Fibroblast of skin of abdomen (primary cell): ENCODE measurements at regions not wholly inside any gene's neighbourhood (a gene's known extent, or its start where the extent isn't known, plus 50 kb on each side); places are given as distances from the start of the nearest gene placed in this dataset.

Source experiments
- DNase-seq: peaks from one replicate; pipeline ENCODE4 v3.0.0-alpha.2; 2013

GRCh38 chr14:71583194-71583593 lies 349.0 kb upstream of the RGS6 start:
- DNase-seq, result peak; percentile 65

GRCh38 chr14:71583705-71584104 lies 348.5 kb upstream of the RGS6 start:
- DNase-seq, result no peak

- DNase-seq, result no peak
These were observed 346.9 kb upstream of the RGS6 start for GRCh38 chr14:71585361-71585760.

DNA sequence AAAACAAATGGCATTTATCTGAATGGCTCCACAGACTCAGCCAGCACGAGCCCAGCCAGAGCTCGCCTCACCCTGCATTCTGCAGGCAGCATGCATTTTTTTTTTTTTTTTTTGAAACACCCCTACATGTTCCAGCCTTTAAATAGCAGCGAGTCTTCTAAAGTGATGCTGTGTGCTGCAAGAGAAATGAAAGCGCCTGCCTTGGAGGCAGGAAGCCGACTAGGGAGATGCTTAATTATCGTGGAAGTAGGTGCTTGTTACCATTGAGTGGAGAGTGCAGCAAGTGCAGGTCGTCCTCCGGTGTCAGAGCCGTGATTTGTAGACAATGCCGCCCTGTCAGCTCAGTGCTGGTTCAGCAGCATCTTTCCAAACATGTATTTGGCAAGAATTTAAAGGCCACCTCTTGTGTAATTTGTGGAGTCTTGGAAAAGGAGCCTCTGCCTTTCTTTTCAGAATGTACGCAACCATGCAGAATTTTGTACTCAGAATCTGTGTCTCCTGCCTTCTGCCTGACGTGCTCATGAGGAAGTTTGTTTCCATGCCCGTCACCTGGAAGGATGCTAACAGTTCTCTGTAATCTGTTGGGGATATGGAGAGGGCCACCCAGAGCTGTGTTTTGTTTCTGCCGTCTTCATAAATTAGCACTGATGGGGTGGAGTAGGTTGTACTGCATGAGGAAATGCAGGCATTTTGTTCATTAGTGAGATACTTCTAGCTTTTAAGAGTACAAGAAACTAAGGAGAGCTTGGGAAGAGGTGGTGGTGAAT lies 345.9 kb upstream of the RGS6 start:
- DNase-seq, result peak; percentile 63

- DNase-seq, result peak; percentile 80
These were observed 344.2 kb upstream of the RGS6 start for GRCh38 chr14:71588028-71588427.

- no peak for DNase-seq
These were observed 343.5 kb upstream of the RGS6 start for GRCh38 chr14:71588576-71589215.

- no peak for DNase-seq
These were observed 342.6 kb upstream of the RGS6 start for GRCh38 chr14:71589609-71590008.

DNA sequence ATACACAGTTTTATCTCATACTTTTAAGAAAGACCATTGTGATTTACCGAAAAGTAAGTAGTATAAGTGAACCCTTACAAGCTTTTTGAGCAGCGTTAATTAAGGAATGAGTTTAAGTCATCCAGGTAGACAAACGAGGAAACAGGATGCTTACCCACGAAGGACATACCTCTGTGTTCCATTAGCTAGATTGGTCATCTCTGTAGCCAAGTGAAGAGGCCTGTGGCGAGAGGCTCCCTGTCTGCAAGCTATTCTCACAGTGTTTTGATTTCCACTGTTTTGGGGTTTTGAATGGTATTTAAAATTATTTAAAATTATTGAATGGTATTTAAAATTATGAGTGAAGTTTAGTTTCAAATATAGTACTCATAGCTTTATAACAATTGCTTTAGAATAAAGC lies 342.1 kb upstream of the RGS6 start:
- DNase-seq, result no peak

GRCh38 chr14:71591231-71591630 lies 341.0 kb upstream of the RGS6 start:
- no peak for DNase-seq

DNA sequence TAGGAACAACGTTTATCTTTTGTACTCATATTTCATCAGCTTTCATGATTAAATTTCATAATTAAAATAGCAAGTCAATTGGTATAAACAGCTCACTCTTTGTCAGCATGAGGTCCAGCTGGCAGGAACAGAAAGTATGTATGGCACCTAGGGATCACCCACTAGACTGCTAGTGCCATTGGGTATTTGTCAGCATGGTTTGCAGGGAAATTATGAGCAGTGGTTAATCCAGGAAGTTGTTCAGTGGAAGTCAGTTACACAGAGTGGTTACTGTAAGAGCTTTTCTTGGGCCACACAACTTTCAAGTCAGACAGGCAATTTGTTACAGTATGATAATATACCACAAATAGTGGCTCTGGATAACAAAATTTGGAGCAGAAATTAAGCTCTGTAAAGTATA lies 340.3 kb upstream of the RGS6 start:
- DNase-seq, result peak; percentile 75

- DNase-seq, result no peak
These were observed 339.9 kb upstream of the RGS6 start for GRCh38 chr14:71592361-71592760.

GRCh38 chr14:71593966-71594365 lies 338.3 kb upstream of the RGS6 start:
- DNase-seq, result no peak

DNA sequence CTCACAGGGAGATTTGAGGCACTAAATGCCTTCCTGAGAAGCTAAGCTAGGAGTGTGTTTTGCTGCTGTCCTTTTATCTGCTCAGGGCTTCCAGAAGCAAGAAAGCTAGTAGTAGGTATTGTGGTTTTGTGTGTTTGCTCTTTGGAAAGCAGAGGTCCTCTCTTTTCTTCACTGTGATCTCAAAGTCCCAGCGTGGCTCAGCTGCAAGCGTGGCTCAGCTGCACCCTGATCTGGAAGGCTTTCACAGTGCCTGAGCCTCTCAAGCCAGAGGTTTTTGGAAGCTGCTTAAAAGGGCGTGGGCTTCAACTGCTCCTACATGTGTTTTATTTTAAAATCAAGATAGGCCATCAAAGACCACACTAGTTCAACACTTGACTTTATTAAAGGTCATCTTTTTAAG lies 337.4 kb upstream of the RGS6 start:
- DNase-seq, result peak; percentile 25

GRCh38 chr14:71595441-71595840 lies 336.8 kb upstream of the RGS6 start:
- DNase-seq, result no peak

- DNase-seq, result no peak
These were observed 334.8 kb upstream of the RGS6 start for GRCh38 chr14:71597287-71597920.

GRCh38 chr14:71597955-71598660 lies 334.1 kb upstream of the RGS6 start:
- no peak for DNase-seq

DNA sequence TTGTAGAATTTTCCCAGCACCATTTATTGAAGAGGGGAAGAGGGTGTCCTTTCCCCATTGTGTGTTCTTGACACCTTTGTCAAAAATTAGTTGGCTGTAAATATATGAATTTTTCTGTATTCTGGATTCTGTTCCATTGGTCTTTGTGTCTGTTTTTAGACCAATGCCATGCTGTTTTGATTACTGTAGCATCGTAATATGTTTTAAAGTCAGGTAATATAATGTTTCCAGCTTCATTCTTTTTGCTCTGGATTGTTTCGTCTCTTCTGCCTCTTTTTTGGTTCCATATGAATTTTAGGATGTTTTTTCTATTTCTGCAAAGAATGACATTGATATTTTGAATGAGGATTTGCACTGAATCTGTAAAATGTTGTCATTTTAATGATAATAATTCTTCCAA lies 331.9 kb upstream of the RGS6 start:
- DNase-seq, result no peak

DNA sequence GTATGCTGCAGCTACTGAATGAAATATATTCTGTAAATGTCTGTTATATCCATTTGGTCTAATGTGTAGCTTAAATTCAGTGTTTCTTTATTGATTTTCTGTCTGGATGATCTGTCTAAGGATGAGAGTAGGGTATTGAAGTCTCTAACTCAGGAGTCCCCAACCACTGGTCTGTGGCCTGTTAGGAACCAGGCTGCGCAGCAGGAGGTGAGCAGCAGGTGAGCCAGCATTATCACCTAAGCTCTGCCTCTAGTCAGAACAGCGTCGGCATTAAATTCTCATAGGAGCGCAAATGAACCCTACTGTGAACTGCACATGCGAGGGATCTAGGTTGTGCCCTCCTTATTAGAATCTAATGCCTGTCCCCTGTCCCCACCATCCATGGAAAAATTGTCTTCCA lies 329.7 kb upstream of the RGS6 start:
- no peak for DNase-seq

GRCh38 chr14:71604231-71604630 lies 328.0 kb upstream of the RGS6 start:
- DNase-seq, result no peak

- DNase-seq, result no peak
These were observed 326.2 kb upstream of the RGS6 start for GRCh38 chr14:71606064-71606463.

DNA sequence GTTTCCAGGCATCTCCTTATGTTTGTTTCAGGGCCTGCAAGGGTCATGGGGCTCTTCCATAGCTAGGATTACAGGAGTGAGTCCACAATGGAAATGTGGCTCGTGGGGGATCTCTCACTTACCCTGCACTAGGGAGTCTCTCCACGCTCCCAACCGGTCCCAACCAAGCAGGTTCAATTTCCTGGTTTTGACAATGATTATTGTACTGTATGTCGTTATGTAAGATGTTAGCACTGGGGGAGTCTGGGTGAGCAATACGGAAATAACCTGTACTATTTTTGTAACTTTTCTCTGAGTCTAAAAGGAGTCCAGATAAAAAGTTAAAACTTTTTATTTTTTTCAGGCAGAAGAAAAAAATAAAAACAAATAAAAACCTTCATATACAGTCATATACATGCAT lies 325.7 kb upstream of the RGS6 start:
- DNase-seq, result no peak

DNA sequence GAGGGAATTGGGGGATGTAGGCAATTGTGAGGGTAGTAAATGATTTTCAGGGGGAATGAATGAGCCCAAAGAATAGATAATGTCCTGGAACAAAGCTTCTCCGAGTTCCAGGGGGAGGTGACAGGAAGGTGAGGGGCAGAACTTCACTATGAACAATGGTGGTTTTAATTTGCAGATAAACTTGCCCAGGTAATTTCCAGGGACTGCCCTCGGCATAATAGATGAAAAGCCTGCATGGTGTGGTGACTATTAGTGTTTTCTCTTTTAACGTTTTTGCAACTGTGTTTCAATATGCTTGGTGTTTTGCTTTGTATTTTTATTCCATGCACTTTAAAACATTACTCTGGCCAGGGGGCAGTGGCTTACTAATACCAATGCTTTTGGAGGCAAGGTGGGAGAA lies 325.2 kb upstream of the RGS6 start:
- no peak for DNase-seq

GRCh38 chr14:71610149-71610548 lies 322.1 kb upstream of the RGS6 start:
- peak; percentile 29 for DNase-seq
